ENCODE measurements at regions not wholly inside any gene's neighbourhood (a gene's known extent, or its start where the extent isn't known, plus 50 kb on each side); places are given as distances from the start of the nearest gene placed in this dataset.

DNA sequence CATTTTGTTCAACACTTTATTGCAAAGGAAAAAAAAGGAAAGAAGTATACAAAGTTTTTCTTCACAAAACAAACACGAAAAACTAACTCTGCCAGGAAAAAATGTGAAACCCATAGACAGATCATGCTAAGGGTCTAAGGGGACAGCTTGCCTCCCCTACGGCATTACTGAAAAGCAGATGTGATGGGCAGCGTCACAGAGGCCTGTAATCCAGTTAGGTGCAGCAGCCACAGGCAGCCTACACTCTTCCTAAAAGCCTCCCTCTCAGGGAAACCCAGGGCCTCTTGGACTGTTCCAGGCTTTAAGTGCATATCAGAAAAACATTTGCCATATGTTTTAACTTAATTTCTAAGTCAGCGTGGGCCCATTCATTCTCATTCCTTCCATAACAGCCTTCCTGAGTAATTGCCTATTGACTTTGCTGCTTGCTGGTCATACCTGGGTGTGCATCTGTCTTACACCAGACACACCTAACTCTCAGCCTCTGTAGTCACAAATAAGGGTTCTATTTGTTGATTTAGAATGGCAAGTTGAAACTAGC, 135.7 kb upstream of the SERP2 start:
- peaks cover 0 to 11% (median 0%) of the 10 kb centered on the region in 4 donors for H3K4me1 ChIP-seq
- H3K36me3 ChIP-seq: no peaks in the 10 kb centered on the region
- no peaks in the 10 kb centered on the region for H3K27me3 ChIP-seq
- no peaks in the 10 kb centered on the region for H3K9me3 ChIP-seq
- no peak for DNase-seq
- H3K4me3 ChIP-seq: no peak overlapping the region
- TF ChIP-seq, protein P1, sequence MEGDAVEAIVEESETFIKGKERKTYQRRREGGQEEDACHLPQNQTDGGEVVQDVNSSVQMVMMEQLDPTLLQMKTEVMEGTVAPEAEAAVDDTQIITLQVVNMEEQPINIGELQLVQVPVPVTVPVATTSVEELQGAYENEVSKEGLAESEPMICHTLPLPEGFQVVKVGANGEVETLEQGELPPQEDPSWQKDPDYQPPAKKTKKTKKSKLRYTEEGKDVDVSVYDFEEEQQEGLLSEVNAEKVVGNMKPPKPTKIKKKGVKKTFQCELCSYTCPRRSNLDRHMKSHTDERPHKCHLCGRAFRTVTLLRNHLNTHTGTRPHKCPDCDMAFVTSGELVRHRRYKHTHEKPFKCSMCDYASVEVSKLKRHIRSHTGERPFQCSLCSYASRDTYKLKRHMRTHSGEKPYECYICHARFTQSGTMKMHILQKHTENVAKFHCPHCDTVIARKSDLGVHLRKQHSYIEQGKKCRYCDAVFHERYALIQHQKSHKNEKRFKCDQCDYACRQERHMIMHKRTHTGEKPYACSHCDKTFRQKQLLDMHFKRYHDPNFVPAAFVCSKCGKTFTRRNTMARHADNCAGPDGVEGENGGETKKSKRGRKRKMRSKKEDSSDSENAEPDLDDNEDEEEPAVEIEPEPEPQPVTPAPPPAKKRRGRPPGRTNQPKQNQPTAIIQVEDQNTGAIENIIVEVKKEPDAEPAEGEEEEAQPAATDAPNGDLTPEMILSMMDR (IDR thresholded peaks at IDR 0.05): no peak
- TF ChIP-seq POLR2A (IDR thresholded peaks at IDR 0.05): no peak
- peak overlapping the region; percentile 29 to 80 (median 64) for H3K27ac ChIP-seq

DNA sequence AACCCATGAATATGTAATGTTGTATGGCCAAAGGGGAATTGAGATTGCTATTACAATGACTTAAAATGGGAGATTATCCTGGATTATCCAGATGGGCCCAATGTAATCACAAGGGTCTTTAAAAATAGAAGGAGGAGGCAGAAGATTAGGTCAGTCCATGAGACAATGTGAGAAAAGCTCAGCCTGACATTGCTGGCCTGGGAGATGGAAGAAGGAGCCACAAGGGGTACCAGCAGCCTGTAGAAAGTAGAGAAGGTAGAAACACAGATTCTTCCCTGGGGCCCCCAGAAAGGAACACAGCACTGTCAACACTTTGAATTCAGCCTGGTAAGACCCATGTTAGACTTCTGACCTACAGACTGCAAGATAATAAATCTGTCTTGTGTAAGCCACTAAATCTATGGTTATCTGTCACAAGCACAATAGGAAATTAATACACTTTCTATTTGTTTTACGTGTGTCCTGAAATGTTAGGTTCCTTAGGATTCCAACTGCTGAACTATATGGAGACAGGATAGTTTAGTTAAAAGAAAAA, 132.9 kb upstream of the SERP2 start:
- DNase-seq: no peak
- H3K9me3 ChIP-seq: no peaks in the 10 kb centered on the region
- no peaks in the 10 kb centered on the region for H3K36me3 ChIP-seq
- no peak overlapping the region for H3K27ac ChIP-seq
- no peak overlapping the region for H3K4me3 ChIP-seq
- no peaks in the 10 kb centered on the region for H3K27me3 ChIP-seq
- peaks cover 0 to 11% (median 0%) of the 10 kb centered on the region in 4 donors for H3K4me1 ChIP-seq
- TF ChIP-seq, protein P1 (IDR thresholded peaks at IDR 0.05): no peak
- TF ChIP-seq POLR2A (IDR thresholded peaks at IDR 0.05): no peak

GRCh38 chr13:44241638-44242037, 132.0 kb upstream of the SERP2 start:
- TF ChIP-seq, protein P1 (IDR thresholded peaks at IDR 0.05): no peak
- no peak for TF ChIP-seq POLR2A (IDR thresholded peaks at IDR 0.05)
- Histone ChIP-seq H3K4me1 (peaks cover 0 to 11% (median 0%) of the 10 kb centered on the region in 4 donors), H3K4me3 (no peak overlapping the region), H3K27me3 (no peaks in the 10 kb centered on the region), H3K9me3 (no peaks in the 10 kb centered on the region), H3K27ac (no peak overlapping the region), H3K36me3 (no peaks in the 10 kb centered on the region)
- no peak for DNase-seq

- DNase-seq: no peak
- H3K27ac ChIP-seq: peak overlapping the region in 1 of 4 donors; percentile 9
- H3K36me3 ChIP-seq: no peaks in the 10 kb centered on the region
- peaks cover 0 to 3% (median 0%) of the 10 kb centered on the region in 4 donors for H3K4me1 ChIP-seq
- no peak overlapping the region for H3K4me3 ChIP-seq
- no peak for TF ChIP-seq POLR2A (IDR thresholded peaks at IDR 0.05)
- TF ChIP-seq, protein P1 (IDR thresholded peaks at IDR 0.05): no peak
- H3K27me3 ChIP-seq: no peaks in the 10 kb centered on the region
- no peaks in the 10 kb centered on the region for H3K9me3 ChIP-seq
Observed at GRCh38 chr13:44242766-44243165, 130.9 kb upstream of the SERP2 start.

GRCh38 chr13:44243198-44243857, 130.3 kb upstream of the SERP2 start:
- no peaks in the 10 kb centered on the region for H3K4me1 ChIP-seq
- TF ChIP-seq, protein P1 (IDR thresholded peaks at IDR 0.05): peak in 2 of 6 experiments; percentile 19 to 40
- TF ChIP-seq POLR2A (IDR thresholded peaks at IDR 0.05): no peak
- peak overlapping the region in 1 of 4 donors; percentile 9 for H3K27ac ChIP-seq
- H3K4me3 ChIP-seq: no peak overlapping the region
- H3K36me3 ChIP-seq: no peaks in the 10 kb centered on the region
- peak in 1 of 3 donors; percentile 60 for DNase-seq
- no peaks in the 10 kb centered on the region for H3K27me3 ChIP-seq
- no peaks in the 10 kb centered on the region for H3K9me3 ChIP-seq
